Upper lobe of right lung (tissue), 1 donor: ENCODE measurements at regions not wholly inside any gene's neighbourhood (a gene's known extent, or its start where the extent isn't known, plus 50 kb on each side); places are given as distances from the start of the nearest gene placed in this dataset.

Source experiments
- ATAC-seq: fragments of 200-7000 bp; cut with Tn5 transposase; one replicate; pipeline ENCODE4 v1.9.1; 2020; ENCODE audit warnings: mild to moderate bottlenecking, moderate library complexity
- DNase-seq: peaks from one replicate; pipeline ENCODE4 v3.0.0-alpha.2; 2020
- H3K27ac ChIP-seq: fragments of 200-600 bp; one replicate; pipeline ENCODE4 v1.8.0; 2022
- H3K27me3 ChIP-seq: fragments of 200-600 bp; one replicate; pipeline ENCODE4 v1.8.0; 2022; ENCODE audit warnings: mild to moderate bottlenecking
- H3K36me3 ChIP-seq: fragments of 200-600 bp; one replicate; pipeline ENCODE4 v1.8.0; 2022
- H3K4me1 ChIP-seq: fragments of 200-600 bp; one replicate; pipeline ENCODE4 v1.8.0; 2022
- H3K4me3 ChIP-seq: fragments of 200-600 bp; one replicate; pipeline ENCODE4 v1.8.0; 2022; ENCODE audit warnings: mild to moderate bottlenecking
- H3K9me3 ChIP-seq: fragments of 200-600 bp; one replicate; pipeline ENCODE4 v1.8.0; 2022
- CTCF ChIP-seq: fragments of 200-600 bp; IDR thresholded peaks from one replicate; pipeline ENCODE4 v1.8.0; 2022; ENCODE audit warnings: antibody characterized with exemption
- intact Hi-C: fragments of 100-400 bp; cut with DNase I; formaldehyde crosslinking; loops from one replicate; pipeline ENCODE4 v1.11.0; 2022
- donor health status: DM: no; HTN: yes; CAD: no; lungs with severe emphysema.

GRCh38 chr12:124687917-124688316 lies 120.5 kb upstream of the NCOR2 start:
- Histone ChIP-seq H3K9me3 (no peaks in the 10 kb centered on the region), H3K4me3 (no peak overlapping the region), H3K27ac (no peak overlapping the region), H3K4me1 (peaks cover 52% of the 10 kb centered on the region), H3K27me3 (no peaks in the 10 kb centered on the region), H3K36me3 (no peaks in the 10 kb centered on the region)
- TF ChIP-seq CTCF = no peak
- ATAC-seq (no peak), DNase-seq (no peak)
- intact Hi-C loops = no loop called here

GRCh38 chr12:124687174-124687902 lies 119.9 kb upstream of the NCOR2 start:
- no peak overlapping the region for H3K4me3 ChIP-seq
- H3K9me3 ChIP-seq = no peaks in the 10 kb centered on the region
- no peaks in the 10 kb centered on the region for H3K27me3 ChIP-seq
- H3K4me1 ChIP-seq = peaks cover 56% of the 10 kb centered on the region
- ATAC-seq = no peak
- intact Hi-C loops = no loop called here
- DNase-seq = no peak
- H3K36me3 ChIP-seq = no peaks in the 10 kb centered on the region
- TF ChIP-seq CTCF = no peak
- no peak overlapping the region for H3K27ac ChIP-seq

- peaks cover 64% of the 10 kb centered on the region for H3K4me1 ChIP-seq
- intact Hi-C loops = no loop called here
- no peak for ATAC-seq
These were observed 119.2 kb upstream of the NCOR2 start for GRCh38 chr12:124686370-124687173.

GRCh38 chr12:124685689-124686369 lies 118.4 kb upstream of the NCOR2 start:
- no peak for TF ChIP-seq CTCF
- Histone ChIP-seq H3K4me1 (peaks cover 71% of the 10 kb centered on the region), H3K36me3 (no peaks in the 10 kb centered on the region), H3K9me3 (no peaks in the 10 kb centered on the region), H3K27ac (peak overlapping the region; percentile 61), H3K27me3 (no peaks in the 10 kb centered on the region), H3K4me3 (peak overlapping the region; percentile 7)
- DNase-seq = no peak
- intact Hi-C loops = no loop called here
- no peak for ATAC-seq

More at GRCh38 chr12:124686370-124687173, 119.2 kb upstream of the NCOR2 start:
- Histone ChIP-seq H3K27ac (no peak overlapping the region), H3K27me3 (no peaks in the 10 kb centered on the region), H3K4me3 (no peak overlapping the region), H3K36me3 (no peaks in the 10 kb centered on the region), H3K9me3 (no peaks in the 10 kb centered on the region)
- TF ChIP-seq CTCF = no peak
- no peak for DNase-seq

GRCh38 chr12:124684971-124685688 lies 117.7 kb upstream of the NCOR2 start:
- ATAC-seq (no peak), DNase-seq (no peak)
- Histone ChIP-seq H3K4me1 (peaks cover 75% of the 10 kb centered on the region), H3K27me3 (no peaks in the 10 kb centered on the region), H3K4me3 (peak overlapping the region; percentile 7), H3K27ac (peak overlapping the region; percentile 61), H3K9me3 (no peaks in the 10 kb centered on the region), H3K36me3 (no peaks in the 10 kb centered on the region)
- TF ChIP-seq CTCF = no peak
- intact Hi-C loops = no loop called here
